DMS53 (cell line): ENCODE measurements at regions not wholly inside any gene's neighbourhood (a gene's known extent, or its start where the extent isn't known, plus 50 kb on each side); places are given as distances from the start of the nearest gene placed in this dataset.

Experiments used
- DNase-seq: peaks from one replicate; lab custom pipeline; 2025; lab: John Stamatoyannopoulos, UW

GRCh38 chr22:27175021-27175838 lies 517.8 kb downstream of the MIAT start:
- DNase-seq = no peak

DNA sequence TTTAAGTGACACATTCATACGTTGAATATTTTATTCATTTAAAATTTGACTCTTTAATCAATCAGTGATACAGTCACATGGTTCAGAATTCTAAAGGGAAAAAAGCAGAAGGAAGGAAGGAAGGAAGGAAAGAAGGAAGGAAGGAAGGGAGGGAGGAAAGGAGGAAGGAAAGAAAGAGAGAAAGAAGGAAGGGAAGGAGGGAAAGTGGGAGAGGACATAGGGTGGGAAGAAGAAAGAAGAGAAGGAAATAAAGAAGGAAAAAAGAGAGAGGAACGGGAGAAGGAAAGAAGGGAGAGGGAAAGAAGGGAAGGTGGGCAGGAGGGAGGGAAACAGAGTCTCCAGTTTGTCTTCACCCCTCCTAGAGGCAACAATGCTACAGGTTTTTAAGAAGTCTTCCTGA lies 518.6 kb downstream of the MIAT start:
- DNase-seq = no peak

DNA sequence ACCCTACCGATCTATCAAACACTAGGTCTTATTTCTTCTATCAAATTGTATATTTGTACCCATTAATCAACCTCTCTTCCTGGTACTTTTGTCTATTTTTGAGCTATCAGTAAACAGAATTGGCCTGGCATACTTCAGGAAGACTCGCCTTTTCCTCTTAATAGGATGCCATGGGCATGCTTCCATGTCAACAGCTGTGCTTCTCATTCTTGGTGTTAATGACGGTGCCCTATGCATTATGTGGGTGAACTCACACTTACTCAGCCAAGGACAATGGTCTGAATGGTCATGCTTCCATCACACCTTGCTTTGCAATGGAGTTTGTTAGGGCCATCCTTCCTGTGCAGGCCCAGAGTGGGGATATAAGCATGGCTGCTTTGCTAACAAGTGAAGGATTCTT lies 521.8 kb downstream of the MIAT start:
- DNase-seq = no peak

- no peak for DNase-seq
These were observed 524.1 kb downstream of the MIAT start for GRCh38 chr22:27181537-27181936.

DNA sequence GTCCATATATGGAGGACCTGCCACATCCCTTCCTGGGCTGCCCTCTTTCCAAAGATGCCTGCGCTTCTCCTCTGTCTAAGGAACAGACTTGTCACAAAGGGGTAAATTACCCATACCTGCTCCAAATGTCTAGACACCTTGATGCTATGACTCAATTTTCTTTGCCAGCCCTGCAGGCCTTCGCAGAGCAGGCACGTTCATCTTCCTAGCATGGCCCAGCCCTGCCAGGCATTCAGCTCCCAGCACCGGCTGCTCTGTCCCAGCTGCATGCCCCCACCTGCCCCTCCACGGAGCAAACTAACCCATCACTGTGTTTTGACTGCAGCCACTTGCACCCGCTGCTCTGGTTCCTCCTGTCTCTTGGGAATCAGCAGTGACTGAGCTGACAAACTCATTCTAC lies 526.1 kb downstream of the MIAT start:
- no peak for DNase-seq

GRCh38 chr22:27185099-27185709 lies 527.8 kb downstream of the MIAT start:
- DNase-seq = no peak

- DNase-seq = no peak
These were observed 528.4 kb downstream of the MIAT start for GRCh38 chr22:27185760-27186302.

DNA sequence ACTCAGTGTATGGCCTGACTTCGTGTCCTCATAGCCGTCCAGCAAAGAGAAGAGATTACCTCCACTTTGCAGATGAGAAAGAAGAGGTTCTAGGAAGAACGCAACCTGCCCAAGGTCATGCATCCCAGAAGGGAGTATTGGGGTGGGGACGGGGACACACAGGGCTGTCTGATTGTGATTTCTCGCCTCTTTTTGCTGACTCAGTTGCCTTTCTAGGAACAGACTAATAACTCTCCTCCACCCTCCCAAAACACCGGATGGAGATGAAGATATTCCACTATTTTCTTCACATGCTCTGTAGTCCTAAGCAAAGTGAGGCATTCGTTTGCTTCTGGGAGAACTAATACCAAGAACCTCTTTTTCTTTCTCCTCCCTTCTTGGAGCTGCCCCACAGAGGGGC lies 529.3 kb downstream of the MIAT start:
- DNase-seq = no peak

DNA sequence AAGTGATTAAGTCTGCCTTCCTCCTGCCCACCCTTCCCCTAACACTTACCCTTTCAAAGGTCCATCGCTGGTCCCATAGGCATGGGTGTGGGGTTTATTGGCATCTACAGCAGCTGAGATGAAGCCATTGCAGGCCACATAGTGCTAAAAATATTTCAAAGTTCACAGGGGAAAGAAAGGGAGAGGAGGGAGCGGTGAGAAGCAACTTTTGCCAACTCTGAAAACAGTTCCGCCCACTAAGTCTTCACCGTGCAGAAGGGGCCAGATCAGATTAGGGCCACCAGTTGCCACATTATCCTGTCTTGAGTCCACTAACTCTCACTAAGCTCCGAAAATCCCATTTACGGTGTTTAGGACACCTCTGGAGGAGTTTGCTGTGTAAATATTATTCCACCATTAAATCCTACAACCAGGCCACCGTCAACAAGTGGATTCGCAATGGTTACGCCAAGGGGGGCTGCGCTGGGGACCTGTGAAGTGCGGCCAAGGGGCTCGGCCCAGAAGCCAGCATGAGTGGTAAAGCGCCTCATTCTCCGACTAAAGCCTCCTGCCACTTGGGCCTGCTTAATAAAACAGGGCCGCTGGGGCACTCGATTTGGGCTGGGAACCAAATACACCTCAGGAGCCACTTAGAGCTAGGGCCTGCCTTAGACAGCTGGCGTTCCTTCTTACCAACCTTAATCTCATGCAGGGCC lies 534.9 kb downstream of the MIAT start:
- no peak for DNase-seq

GRCh38 chr22:27193215-27193614 lies 535.8 kb downstream of the MIAT start:
- DNase-seq = no peak

DNA sequence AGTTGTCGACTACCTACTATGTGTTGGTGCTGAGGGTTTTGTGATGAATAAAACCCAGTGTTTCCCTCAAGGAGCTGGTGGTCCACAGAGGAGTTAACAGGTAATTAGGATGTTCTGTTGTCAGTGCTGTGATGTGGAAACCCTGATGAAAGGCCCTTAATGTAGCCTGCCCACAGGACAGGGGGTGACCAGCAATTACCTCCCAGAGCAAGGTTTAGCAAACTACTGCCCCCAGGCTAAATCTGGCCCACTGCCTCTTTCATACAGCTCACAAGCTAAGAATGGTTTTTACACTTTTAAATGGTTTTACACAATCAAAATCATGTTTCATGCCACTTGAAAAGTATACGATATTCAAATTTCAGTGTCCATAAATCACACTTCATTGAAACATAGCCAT lies 536.2 kb downstream of the MIAT start:
- no peak for DNase-seq

DNA sequence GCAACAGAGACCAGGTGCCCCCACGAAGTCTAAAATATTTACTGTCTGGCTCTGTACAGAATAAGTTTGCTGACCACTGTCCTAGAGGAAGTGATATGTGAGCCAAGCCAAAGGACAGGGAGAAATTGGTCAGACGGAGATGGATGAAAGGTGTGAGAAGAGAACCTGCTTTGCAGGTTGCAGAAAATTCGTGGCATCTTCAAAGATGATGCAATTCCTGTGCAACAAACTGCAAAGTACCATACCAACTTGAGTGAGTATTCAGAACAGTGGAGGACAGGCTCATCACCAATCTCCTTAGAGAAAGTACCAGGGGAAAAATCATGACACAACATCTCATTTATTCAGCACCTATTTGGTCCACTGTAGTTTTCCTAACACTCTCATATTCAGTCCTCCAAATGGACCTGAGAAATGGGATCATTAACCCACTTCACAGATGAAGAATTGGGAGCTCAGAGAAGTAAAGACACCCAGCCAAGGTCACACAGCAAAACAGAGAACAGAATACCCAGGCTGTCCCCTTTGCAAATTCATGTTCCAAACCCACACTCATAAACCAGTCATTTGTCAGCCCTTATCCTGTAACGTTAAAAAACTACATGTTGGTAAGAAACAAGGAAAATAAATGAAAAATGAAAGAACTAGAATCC lies 536.8 kb downstream of the MIAT start:
- DNase-seq = peak; percentile 0

- peak; percentile 1 for DNase-seq
These were observed 537.7 kb downstream of the MIAT start for GRCh38 chr22:27195094-27195493.

DNA sequence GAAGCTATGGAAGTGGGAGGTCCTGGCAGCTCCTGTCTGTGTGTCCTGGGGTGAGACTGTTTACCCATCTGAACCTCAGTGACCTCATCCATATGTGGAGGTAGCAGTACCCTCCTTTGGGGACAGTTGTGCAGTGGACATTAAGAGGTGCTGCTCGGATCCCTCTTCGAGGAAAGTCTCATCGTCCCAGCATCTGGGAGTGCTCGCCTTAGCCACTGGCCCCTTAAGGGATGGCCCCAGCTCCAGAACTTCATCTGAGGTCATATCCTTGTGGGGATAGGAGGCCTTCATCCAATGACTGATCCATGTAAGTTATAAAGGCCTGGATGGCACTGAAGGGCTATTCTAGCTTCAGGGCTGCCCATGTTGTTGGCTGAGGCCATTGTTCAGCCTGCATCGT lies 538.1 kb downstream of the MIAT start:
- DNase-seq = no peak

GRCh38 chr22:27196606-27197005 lies 539.2 kb downstream of the MIAT start:
- no peak for DNase-seq

GRCh38 chr22:27197052-27197451 lies 539.7 kb downstream of the MIAT start:
- DNase-seq = no peak

GRCh38 chr22:27197618-27198017 lies 540.2 kb downstream of the MIAT start:
- peak; percentile 1 for DNase-seq

- DNase-seq = no peak
These were observed 541.2 kb downstream of the MIAT start for GRCh38 chr22:27198518-27199035.

- no peak for DNase-seq
These were observed 542.0 kb downstream of the MIAT start for GRCh38 chr22:27199354-27199753.

- no peak for DNase-seq
These were observed 543.9 kb downstream of the MIAT start for GRCh38 chr22:27201276-27201675.

DNA sequence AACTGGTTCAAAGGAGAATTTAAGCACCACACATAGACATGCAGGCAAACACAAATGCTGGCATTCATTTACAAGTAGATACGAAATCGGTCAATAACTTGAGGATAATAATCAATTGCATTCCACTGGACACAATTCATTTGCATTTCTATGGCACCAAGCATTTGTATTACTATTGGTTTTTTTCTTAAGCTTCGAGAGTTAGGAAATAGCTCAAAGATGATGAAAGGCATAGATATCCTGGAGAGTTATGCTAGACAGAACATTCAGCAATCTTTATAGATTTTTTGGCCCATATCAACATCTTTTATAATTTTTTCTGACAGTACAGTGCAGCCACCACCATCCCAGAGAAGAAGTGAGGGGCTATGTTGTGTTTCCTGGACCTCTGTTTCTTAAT lies 544.4 kb downstream of the MIAT start:
- DNase-seq = no peak

DNA sequence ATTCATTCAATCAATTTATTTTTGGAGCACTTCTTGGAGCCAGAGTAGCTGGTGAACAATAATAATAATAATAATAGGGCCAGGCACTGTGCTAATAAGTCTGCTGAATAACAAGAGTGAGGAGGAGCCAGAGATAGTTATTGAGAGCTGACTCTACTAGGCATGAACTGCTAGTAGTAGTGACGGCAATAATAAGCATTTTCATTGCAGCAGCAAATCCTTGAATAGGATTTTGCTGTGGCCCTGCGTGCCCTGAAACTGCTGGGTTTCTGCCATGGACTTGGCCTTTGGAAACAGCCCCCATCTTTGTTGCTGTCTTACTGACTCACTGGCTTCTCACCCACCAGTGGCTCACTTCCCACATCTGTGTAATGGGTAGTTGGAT lies 545.9 kb downstream of the MIAT start:
- no peak for DNase-seq
